HG03457 (cell line): ENCODE measurements at regions not wholly inside any gene's neighbourhood (a gene's known extent, or its start where the extent isn't known, plus 50 kb on each side); places are given as distances from the start of the nearest gene placed in this dataset.

Experiments used
- ATAC-seq: cut with Tn5 transposase; IDR thresholded peaks from one replicate; pipeline ENCODE4 v1.9.1; 2021; ENCODE audit warnings: moderate number of reproducible peaks; ENCODE audit not compliant: unreplicated experiment

DNA sequence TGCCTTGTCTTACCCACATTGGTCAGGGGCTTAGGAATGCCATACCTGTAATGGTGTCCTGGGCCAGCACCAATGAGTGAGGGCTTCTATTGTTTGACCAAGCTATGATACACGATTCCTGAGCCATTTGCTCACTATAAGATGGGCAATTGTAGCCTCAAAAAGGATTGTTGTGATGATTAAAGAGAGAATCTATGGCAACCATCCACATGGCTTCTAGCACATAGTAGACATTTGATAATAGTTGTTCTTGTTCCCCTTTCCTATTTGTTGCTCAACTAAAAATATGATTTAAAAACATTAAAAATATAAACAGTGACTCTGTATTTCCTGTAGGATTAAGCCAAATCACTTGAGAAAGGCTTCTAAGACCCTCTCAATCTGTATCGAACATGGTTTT, 366.1 kb downstream of the PCNX1 start:
- no peak for ATAC-seq

DNA sequence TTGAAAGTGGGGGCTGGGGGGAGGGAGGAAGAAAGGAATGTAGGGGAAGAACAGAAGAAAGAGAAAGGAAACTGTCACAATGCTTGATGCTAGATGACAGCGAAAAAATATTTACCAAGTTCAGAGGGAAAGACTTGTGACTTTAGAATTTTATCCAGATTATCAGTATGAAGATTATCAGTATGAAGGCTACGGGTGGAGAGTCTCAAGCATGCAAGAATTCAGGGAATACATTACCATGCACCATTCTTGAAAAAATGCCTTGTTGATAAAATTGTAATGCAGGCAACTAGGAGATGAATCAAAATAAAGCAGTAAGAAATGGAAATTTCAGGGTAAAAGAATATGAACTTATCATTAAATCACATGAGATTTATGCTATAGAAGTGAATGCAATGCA, 376.8 kb downstream of the PCNX1 start:
- no peak for ATAC-seq

DNA sequence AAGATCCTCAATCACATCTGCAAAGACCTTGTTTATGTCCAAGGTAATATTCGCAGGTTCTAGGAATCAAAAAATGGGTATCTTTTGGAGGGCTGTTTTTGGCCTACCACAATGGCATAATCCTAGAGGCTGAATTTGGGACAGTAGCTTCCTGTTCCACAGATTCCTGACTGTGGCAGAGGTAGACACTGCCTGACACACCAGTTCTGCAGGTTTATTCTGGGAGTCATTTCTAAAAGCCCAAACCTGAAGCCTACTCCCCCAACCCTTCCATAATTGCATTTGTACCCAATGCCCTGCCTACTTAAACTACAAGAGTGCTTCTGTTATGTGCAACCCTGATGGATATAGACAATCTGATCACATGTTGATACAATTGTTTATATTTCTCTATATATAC, 378.9 kb downstream of the PCNX1 start:
- ATAC-seq: no peak

DNA sequence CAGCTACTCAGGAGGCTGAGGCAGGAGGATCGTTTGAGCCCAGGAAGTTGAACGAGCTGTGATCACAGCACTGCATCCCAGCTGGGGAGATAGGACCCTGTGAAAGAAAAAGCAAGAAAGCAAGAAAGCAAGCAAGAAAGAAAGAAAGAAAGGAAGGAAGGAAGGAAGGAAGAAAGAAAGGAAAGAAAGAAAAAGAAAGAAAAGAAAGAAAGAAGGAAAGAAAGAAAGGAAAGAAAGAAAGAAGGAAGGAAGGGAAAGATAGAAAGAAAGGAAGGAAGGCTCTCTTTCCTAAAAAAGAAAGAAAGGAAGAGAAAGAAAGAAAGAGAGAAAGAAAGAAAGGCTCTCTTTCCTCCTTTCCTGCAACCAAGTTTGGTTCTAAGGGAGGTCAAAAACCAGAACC, 380.3 kb downstream of the PCNX1 start:
- ATAC-seq: no peak

DNA sequence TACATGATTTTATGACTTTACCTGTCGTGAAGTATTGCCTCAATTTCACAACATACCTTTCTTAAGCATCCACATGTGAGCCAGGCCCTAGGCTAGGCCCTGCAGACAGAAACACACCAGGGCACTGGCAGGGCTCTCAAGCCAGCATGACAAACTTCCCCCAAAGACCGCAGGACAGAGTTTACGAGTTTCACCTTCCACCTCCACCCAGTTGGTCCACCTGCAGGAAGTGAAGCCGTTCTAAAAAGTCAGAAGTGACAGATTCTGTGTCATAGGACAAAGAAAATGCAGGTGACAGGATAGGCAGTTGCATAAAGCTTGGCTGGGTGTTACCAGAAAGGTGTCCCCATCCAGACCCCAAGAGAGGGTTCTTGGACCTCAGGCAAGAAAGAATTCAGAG, 382.3 kb downstream of the PCNX1 start:
- ATAC-seq: no peak

DNA sequence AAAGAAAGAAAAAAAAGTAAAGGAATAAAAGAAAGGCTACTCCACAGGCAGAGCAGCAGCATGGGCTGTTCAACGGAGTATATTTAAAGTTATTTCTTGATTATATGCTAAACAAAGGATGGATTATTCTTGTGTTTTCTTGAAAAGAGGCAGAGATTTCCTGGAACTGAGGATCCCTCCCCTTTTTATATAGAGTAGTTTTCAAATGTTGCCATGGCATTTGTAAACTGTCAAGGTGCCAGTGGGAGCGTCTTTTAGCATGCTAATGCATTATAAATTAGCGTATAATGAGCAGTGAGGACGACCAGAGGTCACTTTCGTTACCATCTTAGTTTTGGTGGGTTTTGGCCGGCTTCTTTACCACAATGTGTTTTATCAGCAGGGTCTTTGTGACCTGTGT, 383.0 kb downstream of the PCNX1 start:
- ATAC-seq: no peak

DNA sequence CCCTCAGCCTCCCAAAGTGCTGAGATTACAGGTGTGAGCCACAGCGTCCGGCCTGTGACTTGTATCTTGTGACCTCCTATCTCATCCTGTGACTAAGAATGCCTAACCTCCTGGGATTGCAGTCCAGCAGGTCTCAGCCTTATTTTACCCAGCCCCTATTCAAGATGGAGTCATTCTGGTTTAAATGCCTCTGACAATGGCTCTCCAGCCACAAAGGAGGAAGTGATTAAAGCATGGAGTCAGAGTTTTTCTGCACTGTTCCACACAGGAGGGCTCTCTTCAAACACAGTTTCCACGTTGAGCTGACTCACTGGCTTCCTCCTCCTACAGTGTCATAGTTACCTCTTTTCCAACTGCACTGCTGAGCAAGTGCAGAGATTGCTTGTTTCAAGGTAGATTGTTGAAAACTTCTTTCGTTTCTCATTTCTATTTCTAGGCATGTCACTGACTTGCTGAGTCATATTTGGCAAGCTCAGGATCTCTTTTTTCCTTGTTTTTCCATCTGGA, 383.8 kb downstream of the PCNX1 start:
- no peak for ATAC-seq

DNA sequence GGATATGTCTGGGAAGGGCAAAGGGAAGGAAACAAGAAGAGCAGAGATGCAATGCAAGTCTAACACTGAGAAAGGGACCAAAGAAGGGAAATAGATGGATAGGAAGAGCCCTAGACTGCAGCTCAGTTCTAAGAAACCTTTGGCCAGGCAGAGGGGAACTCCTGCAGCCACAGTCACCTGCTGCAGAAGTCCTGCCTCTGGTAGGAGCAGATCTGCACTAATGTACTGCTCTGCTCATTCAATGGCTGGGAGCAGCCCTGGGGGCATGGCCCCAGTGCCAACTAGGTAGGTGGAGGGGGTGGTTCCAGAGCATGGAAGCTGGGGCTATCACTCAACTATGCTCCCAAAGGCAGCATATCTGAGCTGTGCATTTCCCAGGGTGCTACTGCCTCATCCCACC, 388.9 kb downstream of the PCNX1 start:
- ATAC-seq: no peak

DNA sequence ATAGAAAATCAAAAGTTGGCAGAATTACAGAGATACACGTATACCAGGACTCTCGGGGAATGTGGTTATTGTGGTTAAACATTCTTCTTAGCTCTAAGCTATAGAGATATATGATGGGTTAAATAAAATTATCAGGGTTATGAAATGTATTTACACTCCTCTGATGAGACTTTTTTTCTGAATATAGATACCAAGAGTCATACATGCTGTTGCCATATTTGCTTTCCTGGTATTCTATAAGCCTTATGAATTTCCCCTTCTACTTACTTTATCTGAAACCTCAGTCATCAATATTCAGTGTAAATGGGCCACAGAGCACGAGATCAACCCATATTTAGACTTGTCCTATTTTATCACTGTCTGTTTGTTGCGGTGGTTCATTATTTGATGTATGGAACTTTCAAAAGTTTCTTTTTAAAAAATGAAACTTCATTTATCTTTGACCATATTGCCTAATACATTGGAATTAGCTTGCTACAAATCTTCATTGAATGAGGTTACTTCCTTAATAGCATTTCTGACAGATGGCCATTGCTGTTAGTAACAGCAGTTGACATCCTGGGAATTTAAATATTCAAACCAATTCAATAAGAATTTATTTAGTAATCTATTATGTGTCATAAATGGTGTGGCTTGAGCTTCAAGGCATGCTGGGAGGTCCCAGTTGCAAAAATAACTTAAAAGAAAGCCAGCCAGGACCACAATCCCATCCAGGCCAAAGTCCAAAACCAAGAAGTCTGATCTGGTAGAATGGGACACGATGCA, 393.5 kb downstream of the PCNX1 start:
- no peak for ATAC-seq

DNA sequence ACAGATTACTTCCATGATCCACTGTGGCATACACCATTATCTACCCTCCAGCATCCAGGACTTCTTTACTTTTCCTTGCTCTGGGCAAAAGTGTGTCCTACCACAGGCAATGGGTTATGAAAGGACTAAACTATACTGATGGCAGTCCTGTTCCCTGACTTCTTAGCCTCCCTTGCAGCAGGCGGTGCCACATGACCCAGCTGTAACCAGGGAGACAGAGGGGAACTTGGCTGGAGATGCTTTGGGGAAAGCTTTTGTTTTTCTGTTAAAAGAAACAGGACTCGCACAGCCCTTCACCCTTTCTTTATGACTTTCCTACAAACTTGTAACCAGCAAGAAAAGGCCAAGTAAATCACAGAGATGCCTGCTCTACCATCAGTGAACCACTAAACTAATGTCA, 394.4 kb downstream of the PCNX1 start:
- no peak for ATAC-seq

DNA sequence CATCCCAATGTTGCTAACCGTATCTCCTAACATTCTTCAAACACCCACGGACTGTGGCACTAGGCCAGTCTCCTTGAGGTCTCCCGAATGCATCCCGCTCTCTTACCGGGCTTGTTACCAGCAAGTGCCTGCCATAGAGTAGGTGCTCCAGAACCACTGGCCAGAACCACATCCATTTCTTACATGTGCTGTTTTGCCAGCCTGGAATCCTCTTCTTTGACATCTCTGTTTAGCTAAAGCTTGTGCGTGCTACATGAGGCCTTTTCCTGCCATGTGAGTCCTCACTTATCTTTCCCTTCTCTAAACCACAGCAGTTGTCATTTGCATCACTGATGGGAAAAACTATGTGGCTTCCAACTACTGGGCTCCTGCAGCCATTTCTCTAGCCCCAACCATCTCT, 397.4 kb downstream of the PCNX1 start:
- no peak for ATAC-seq

DNA sequence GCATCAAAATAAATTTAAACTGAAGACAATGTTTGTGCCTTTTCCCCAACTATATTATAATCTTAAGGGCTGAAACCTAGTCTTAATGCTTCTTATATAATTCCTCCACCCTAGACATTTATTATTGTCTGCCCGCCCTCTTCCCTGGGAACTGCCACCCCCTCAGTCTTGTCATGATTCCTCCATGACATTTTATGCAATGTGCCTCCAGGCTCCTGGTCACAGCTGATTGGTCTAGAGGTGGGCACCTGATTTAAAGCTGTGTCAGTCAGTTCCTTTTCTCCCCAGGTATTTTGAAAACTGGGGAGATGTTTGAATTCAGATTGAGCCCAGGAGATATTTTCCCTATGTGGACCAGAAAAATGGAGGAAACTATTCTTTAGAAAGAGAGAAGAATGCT, 401.4 kb downstream of the PCNX1 start:
- ATAC-seq: no peak

DNA sequence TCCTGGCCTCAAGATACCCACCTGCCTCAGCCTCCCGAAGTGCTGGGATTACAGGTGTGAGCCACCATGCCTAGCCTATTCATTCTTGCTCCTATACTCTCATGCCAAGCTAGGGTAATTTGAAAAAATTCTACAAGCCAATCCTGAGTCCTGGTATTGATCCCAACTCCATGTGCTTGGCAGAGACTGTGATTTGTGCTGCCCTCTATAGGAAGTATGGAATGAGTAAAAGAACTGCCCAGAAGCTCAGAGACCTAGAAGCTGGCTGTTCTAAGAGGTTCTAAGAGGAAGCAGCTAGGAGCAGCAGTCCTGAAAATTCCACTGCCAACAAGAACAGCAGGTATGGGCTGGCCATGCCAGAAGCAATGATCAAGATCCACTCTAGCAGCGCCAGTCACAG, 402.5 kb downstream of the PCNX1 start:
- ATAC-seq: no peak

DNA sequence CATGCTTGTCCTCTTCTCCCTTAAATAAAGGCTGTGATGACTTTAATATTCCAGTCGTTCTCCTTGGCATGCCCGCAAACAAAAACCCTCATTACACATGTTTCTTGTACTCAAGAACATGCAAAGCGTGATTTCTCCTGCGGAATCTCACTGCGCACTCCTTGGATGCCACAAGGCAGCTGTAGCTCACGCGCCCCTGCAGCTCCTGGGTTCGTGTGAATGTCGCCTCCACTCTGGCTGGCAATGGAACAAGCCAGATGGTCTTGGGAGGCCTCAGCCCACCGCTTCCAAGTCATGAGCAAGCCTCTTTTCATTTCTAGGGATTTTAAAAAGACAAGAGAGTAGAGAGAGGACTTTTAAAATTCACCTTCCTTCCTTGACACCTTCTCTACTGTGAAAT, 403.8 kb downstream of the PCNX1 start:
- no peak for ATAC-seq

DNA sequence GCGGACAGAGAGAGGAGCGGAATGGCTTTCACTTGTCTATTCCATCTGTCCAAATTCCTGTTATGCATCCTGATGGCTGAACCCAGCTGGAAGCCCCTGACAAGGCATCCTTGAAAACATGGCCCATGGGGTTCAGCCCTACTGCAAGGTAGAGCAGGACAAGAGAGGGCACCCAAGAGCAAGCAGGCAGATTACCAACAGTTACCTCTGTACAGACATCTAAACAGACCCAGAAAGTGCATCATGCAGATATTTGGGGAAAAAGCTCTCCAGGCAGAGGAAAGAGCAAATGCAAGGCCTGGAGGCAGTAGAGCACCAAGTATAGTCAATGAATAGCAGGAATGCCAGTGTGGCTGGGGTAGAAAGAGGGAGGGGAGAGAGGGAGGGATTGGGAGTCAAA, 407.5 kb downstream of the PCNX1 start:
- ATAC-seq: no peak

DNA sequence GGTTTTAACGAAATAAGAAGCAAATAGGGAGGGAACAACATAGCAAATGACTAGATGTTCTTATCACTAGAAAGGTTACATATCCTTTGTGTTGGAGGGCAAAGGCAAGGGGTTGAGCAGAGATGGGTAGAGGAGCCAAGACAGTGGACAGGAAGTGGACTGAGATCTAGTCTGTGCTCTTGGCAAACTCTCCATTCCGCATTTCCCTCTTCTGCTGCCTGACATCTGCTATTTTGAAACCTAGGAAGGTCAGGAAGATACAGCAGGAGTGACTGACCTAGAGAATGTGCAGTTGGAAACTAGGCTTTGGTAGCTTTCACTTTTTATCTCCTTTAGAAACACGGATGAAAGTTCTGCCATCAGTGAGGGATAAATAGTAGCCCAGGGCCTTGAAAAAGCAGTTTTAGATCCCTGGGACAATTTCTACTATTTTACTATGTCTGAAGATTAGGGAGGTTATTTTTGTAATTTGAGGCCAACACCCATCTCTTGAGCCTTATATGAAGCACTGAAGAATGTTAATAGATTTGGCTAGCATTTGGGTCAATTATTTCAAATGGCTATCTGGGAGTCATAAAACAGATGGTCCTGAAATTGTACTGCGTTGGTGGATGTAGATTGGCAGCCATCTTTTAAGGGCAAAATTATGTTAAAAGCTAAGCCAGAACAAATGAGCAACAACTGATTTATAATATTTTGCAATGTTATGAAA, 410.3 kb downstream of the PCNX1 start:
- no peak for ATAC-seq

DNA sequence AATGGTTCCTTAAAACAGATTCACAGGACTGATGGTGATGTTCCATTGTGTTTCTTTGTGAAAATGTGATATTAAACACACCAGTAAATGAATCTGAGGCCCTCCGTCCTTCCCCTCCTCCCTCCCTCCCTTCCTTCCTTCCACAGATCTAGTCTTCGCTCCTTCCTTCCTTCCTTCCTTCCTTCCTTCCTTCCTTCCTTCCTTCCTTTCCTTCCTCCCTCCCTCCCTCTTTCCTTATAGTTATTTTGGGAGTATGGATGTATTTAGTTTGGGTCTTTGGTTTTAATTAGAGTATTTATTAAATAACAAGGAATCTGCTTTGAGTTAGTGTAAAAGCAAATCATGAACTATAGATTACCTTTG, 410.8 kb downstream of the PCNX1 start:
- ATAC-seq: no peak

DNA sequence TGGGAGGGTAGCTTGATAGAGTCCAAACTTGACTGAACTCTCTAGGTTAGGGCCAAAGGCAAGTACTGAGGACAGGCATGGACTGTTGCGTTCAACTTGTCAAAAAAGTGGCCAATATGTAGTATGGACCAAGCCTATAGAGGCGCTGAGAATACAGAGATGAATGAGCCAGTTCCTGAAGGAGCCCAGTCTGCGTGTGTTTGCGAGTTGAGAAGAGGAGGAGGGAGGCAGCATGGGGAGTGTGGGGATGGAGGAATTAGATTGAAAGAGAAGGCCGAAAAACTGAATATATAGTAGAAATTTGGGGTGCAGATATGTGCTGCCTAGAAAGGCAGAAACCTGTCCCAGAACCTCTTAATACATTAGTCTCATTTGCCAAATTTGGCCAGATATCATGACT, 412.4 kb downstream of the PCNX1 start:
- ATAC-seq: peak; percentile 6

DNA sequence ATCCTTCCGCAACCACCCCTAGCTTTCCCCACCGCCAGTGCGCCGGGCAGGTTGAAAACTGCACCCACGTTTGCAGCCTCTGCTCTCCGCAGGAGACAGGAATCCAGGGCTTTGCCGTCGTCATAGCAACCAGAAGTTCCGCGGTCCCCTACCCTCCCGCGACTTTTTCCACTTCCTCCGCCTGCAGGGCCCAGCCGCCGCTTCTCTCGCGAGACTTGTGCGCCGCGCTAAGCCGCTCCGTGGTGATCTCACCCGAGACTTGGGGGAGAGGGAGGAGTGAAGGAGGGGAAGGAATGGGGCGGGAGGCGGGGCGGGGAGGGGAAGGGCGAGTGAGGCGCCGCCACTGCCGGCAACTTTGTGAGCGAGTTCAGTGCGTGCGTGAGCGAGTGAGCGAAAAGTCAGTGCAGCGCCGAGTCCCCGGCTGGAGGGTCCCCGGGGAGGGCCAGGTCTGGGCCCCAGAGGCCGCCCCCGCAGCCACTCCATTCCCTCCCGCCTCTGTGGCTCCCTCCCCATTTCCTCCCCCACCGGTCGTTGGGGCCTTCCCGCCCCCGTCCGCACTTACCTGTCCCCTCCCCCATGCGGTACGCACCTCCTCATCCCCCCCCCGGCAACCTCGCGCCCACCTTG, 413.0 kb downstream of the PCNX1 start, which contains the start of gene SIPA1L1:
SIPA1L1 (plus strand) TSS at position 370 of the 627 bp plus-strand sequence.
- ATAC-seq: peak; percentile 65

DNA sequence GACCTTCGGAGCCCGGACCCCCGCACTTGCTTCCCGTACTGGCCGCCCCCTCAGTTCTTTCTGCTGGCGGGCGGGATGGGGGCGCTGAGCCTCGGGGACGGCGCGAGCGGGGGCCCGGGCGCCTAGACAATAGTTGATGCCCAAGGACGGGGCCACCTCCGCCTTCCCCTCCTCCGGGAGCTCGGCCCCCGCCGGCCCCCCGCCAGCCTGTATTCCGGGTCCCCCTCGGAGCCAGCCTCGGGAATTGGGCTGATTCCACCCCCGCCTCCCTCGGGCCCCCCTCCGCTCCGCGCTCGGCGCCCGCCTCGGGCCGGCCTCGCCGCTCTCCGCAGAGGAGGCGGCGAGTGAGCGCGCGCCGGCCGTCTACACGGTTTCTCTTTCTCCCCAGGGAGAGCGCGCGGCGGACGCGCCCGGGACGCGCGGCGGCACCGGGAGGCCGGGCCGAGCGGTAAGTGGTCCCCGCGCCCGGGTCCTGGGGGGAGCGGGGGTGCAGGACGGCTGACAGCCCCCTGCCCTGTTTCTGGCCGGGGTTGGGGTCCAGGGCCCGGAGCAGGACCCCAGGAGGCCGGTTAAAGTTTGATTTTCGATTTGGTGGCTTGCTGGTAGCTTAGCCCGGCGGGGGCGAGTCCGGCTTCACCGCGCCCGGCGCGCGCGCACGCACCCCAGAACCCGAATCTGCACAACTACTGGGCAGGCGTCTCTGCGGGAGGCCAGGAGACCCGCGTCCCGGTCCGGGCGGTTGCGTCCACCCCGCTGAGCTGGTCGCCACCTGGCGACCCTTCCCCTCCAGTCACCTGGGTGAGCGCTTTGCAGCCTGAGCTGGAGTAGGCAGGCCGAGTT, 413.7 kb downstream of the PCNX1 start:
- ATAC-seq: peak; percentile 5
